Esophagus muscularis mucosa (tissue), 4 donors: ENCODE measurements at regions not wholly inside any gene's neighbourhood (a gene's known extent, or its start where the extent isn't known, plus 50 kb on each side); places are given as distances from the start of the nearest gene placed in this dataset.

Experiments
- DNase-seq: peaks from one replicate; pipeline ENCODE4 v3.0.0-alpha.2; 2017; ENCODE audit errors: extremely low spot score
- H3K27ac ChIP-seq, 4 donors: fragments of 200-600 bp; sonication (generic); replicated peaks in 1 of 4; 1 replicate in 3 of 4; 2 replicates in 1 of 4; pipeline ENCODE4 v1.5.1; 2016 to 2019; ENCODE audit warnings: mild to moderate bottlenecking in 1 of 4
- H3K27me3 ChIP-seq, 4 donors: fragments of 200-600 bp; sonication (generic); one replicate each; pipeline versions ENCODE4 v1.5.1 to v1.6.0; 2016 to 2019
- H3K36me3 ChIP-seq, 4 donors: fragments of 200-600 bp; sonication (generic); one replicate each; pipeline ENCODE4 v1.5.1; 2016 to 2019
- H3K4me1 ChIP-seq, 4 donors: fragments of 200-600 bp; sonication (generic); one replicate each; pipeline ENCODE4 v1.5.1; 2016 to 2019
- H3K4me3 ChIP-seq, 4 donors: fragments of 200-600 bp; sonication (generic); 1 replicate in 2 of 4; 2 replicates in 2 of 4; pipeline ENCODE4 v1.5.1; 2016 to 2019; ENCODE audit warnings: mild to moderate bottlenecking in 4 of 4, moderate library complexity in 1 of 4
- H3K9me3 ChIP-seq, 4 donors: fragments of 200-600 bp; sonication (generic); 1 replicate in 3 of 4; 2 replicates in 1 of 4; pipeline ENCODE4 v1.5.1; 2016 to 2019
- CTCF ChIP-seq, 3 experiments: fragments of 200-600 bp in 2 of 3; fragments of 450-650 bp in 1 of 3; sonication (generic) in 2 of 3; IDR thresholded peaks; one replicate each; pipeline ENCODE4 v1.5.1; 2017 to 2019; ENCODE audit warnings: antibody characterized with exemption in 3 of 3, mild to moderate bottlenecking in 2 of 3, moderate library complexity in 1 of 3
- EP300 ChIP-seq: sonication (generic); formaldehyde crosslinking; IDR thresholded peaks from one replicate; pipeline ENCODE4 v1.6.1; 2017; ENCODE audit warnings: antibody characterized with exemption
- POLR2A ChIP-seq: fragments of 450-650 bp; IDR thresholded peaks from one replicate; pipeline ENCODE4 v1.6.1; 2017; ENCODE audit warnings: antibody characterized with exemption, moderate library complexity, mild to moderate bottlenecking, low read depth
- POLR2AphosphoS5 ChIP-seq, 2 donors: sonication (generic); formaldehyde crosslinking; IDR thresholded peaks; one replicate each; pipeline ENCODE4 v1.6.1; 2017; ENCODE audit warnings: antibody characterized with exemption in 2 of 2
- WGBS: methylation state at CpG from one replicate; pipeline ENCODE4 v1.1.5; 2018; 5-methylcytosine and 5-hydroxymethylcytosine counted together
- intact Hi-C: fragments of 100-400 bp; cut with DNase I; formaldehyde crosslinking; loops from one replicate; pipeline ENCODE4 v1.15.1; 2023

GRCh38 chr5:74562122-74562521 lies 78.4 kb downstream of the ENC1 start:
- 67% methylated on average over 5 of the region's 5 CpGs for WGBS

GRCh38 chr5:74560245-74560644 lies 80.3 kb downstream of the ENC1 start:
- intact Hi-C loops = no loop called here
- no peaks in the 10 kb centered on the region for H3K27me3 ChIP-seq
- no peak overlapping the region for H3K27ac ChIP-seq
- DNase-seq = no peak
- H3K4me3 ChIP-seq = no peak overlapping the region
- no peaks in the 10 kb centered on the region for H3K9me3 ChIP-seq
- no peaks in the 10 kb centered on the region for H3K36me3 ChIP-seq
- TF ChIP-seq EP300 (no peak), CTCF (IDR thresholded peaks at IDR 0.05) (no peak), POLR2A (no peak), POLR2AphosphoS5 (IDR thresholded peaks at IDR 0.05) (no peak)
- no peaks in the 10 kb centered on the region for H3K4me1 ChIP-seq

More at GRCh38 chr5:74562122-74562521, 78.4 kb downstream of the ENC1 start:
- Histone ChIP-seq H3K27me3 (no peaks in the 10 kb centered on the region), H3K27ac (no peak overlapping the region), H3K36me3 (no peaks in the 10 kb centered on the region), H3K9me3 (no peaks in the 10 kb centered on the region), H3K4me1 (no peaks in the 10 kb centered on the region), H3K4me3 (no peak overlapping the region)
- TF ChIP-seq POLR2AphosphoS5 (IDR thresholded peaks at IDR 0.05) (no peak), EP300 (no peak), CTCF (IDR thresholded peaks at IDR 0.05) (no peak), POLR2A (no peak)
- intact Hi-C loops = no loop called here
- no peak for DNase-seq

GRCh38 chr5:74556631-74557595 lies 83.6 kb downstream of the ENC1 start:
- TF ChIP-seq CTCF (IDR thresholded peaks at IDR 0.05) = no peak
- TF ChIP-seq EP300 = no peak
- TF ChIP-seq POLR2AphosphoS5 (IDR thresholded peaks at IDR 0.05) = no peak
- TF ChIP-seq POLR2A = no peak
- 88% methylated on average over 6 of the region's 6 CpGs for WGBS
- intact Hi-C loops = no loop called here

GRCh38 chr5:74556006-74556405 lies 84.5 kb downstream of the ENC1 start:
- intact Hi-C loops = no loop called here
- Histone ChIP-seq H3K27ac (no peak overlapping the region), H3K9me3 (no peaks in the 10 kb centered on the region), H3K36me3 (no peaks in the 10 kb centered on the region), H3K27me3 (no peaks in the 10 kb centered on the region), H3K4me3 (no peak overlapping the region), H3K4me1 (no peaks in the 10 kb centered on the region)
- DNase-seq = no peak
- TF ChIP-seq EP300 = no peak
- TF ChIP-seq POLR2A = no peak
- no peak for TF ChIP-seq CTCF (IDR thresholded peaks at IDR 0.05)
- no peak for TF ChIP-seq POLR2AphosphoS5 (IDR thresholded peaks at IDR 0.05)
- WGBS = 84% methylated on average over 3 of the region's 3 CpGs

More at GRCh38 chr5:74556631-74557595, 83.6 kb downstream of the ENC1 start:
- H3K9me3 ChIP-seq = no peaks in the 10 kb centered on the region
- H3K4me3 ChIP-seq = no peak overlapping the region
- no peak overlapping the region for H3K27ac ChIP-seq
- H3K27me3 ChIP-seq = no peaks in the 10 kb centered on the region
- H3K4me1 ChIP-seq = no peaks in the 10 kb centered on the region
- H3K36me3 ChIP-seq = no peaks in the 10 kb centered on the region
- no peak for DNase-seq
